HG03460 (cell line): ENCODE measurements at regions not wholly inside any gene's neighbourhood (a gene's known extent, or its start where the extent isn't known, plus 50 kb on each side); places are given as distances from the start of the nearest gene placed in this dataset.
"Not testable (repeated sequence)": the region's sequence is repeated elsewhere in the genome, so short reads cannot be mapped to it uniquely, and the experiment has no call there.

Source experiments
- ATAC-seq: cut with Tn5 transposase; IDR thresholded peaks from one replicate; pipeline ENCODE4 v1.9.1; 2021; ENCODE audit not compliant: unreplicated experiment

- no peak for ATAC-seq
These were observed 53.8 kb downstream of the COX7C start for GRCh38 chr5:86671536-86671935.

GRCh38 chr5:86674069-86674468 is 56.3 kb downstream of the COX7C start:
- no peak for ATAC-seq

GRCh38 chr5:86675311-86675710 is 57.6 kb downstream of the COX7C start:
- no peak for ATAC-seq

GRCh38 chr5:86679529-86679928 is 61.8 kb downstream of the COX7C start:
- ATAC-seq: peak; percentile 50

GRCh38 chr5:86679949-86680348 is 62.2 kb downstream of the COX7C start:
- ATAC-seq: no peak

GRCh38 chr5:86684222-86684621 is 66.5 kb downstream of the COX7C start:
- ATAC-seq: no peak

- ATAC-seq: no peak
These were observed 68.3 kb downstream of the COX7C start for GRCh38 chr5:86686046-86686445.

- no peak for ATAC-seq
These were observed 70.7 kb downstream of the COX7C start for GRCh38 chr5:86688406-86688805.

GRCh38 chr5:86689103-86689729 is 71.5 kb downstream of the COX7C start:
- no peak for ATAC-seq

- ATAC-seq: no peak
These were observed 91.6 kb downstream of the COX7C start for GRCh38 chr5:86709157-86709881.

GRCh38 chr5:86716121-86716520 is 98.4 kb downstream of the COX7C start:
- no peak for ATAC-seq

- ATAC-seq: not testable (repeated sequence)
These were observed 113.8 kb downstream of the COX7C start for GRCh38 chr5:86731319-86732117.

- ATAC-seq: no peak
These were observed 117.6 kb downstream of the COX7C start for GRCh38 chr5:86735370-86735769.

GRCh38 chr5:86737579-86737978 is 119.8 kb downstream of the COX7C start:
- no peak for ATAC-seq

GRCh38 chr5:86748538-86749105 is 130.9 kb downstream of the COX7C start:
- no peak for ATAC-seq

GRCh38 chr5:86749841-86750240 is 132.1 kb downstream of the COX7C start:
- no peak for ATAC-seq

GRCh38 chr5:86756839-86757238 is 139.1 kb downstream of the COX7C start:
- ATAC-seq: no peak

- ATAC-seq: no peak
These were observed 140.1 kb downstream of the COX7C start for GRCh38 chr5:86757824-86758223.

- no peak for ATAC-seq
These were observed 142.9 kb downstream of the COX7C start for GRCh38 chr5:86760661-86761060.

GRCh38 chr5:86763929-86764328 is 146.2 kb downstream of the COX7C start:
- ATAC-seq: no peak

GRCh38 chr5:86765778-86766502 is 148.2 kb downstream of the COX7C start:
- ATAC-seq: no peak
